ENCODE measurements at regions not wholly inside any gene's neighbourhood (a gene's known extent, or its start where the extent isn't known, plus 50 kb on each side); places are given as distances from the start of the nearest gene placed in this dataset.

DNA sequence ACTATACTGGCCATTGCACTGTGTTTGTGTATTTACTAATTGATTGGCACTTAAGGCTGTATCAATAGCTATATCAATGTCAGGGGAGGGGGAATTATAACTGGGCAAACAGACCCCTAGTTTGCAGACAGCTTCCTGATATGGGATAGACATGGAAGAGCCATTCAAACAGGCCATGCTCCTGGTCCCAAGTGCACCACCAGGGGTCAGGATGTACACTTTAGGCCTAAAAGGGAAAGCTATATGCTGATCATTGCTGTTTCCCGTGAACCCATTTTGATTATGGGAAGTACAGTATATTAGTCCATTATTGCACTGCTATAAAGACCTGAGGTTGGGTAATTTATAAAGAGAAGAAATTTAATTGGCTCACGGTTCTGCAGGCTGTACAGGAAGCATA, 124.9 kb upstream of the BACE2 start:
- no peaks in the 10 kb centered on the region for H3K4me1 Mint-ChIP-seq
- no peaks in the 10 kb centered on the region for H3K9me3 Mint-ChIP-seq
- H3K4me3 Mint-ChIP-seq, result no peak overlapping the region
- peaks cover 9% of the 10 kb centered on the region for H3K27me3 Mint-ChIP-seq
- H3K36me3 Mint-ChIP-seq, result no peaks in the 10 kb centered on the region
- no peak for DNase-seq
- CTCF ChIA-PET, result interaction anchor here (0.7 kb wide), 1 partner anchor 91 kb away, joined by 3 read pairs; no protein-coding TSS in a partner anchor
- no peak overlapping the region for H3K27ac Mint-ChIP-seq

DNA sequence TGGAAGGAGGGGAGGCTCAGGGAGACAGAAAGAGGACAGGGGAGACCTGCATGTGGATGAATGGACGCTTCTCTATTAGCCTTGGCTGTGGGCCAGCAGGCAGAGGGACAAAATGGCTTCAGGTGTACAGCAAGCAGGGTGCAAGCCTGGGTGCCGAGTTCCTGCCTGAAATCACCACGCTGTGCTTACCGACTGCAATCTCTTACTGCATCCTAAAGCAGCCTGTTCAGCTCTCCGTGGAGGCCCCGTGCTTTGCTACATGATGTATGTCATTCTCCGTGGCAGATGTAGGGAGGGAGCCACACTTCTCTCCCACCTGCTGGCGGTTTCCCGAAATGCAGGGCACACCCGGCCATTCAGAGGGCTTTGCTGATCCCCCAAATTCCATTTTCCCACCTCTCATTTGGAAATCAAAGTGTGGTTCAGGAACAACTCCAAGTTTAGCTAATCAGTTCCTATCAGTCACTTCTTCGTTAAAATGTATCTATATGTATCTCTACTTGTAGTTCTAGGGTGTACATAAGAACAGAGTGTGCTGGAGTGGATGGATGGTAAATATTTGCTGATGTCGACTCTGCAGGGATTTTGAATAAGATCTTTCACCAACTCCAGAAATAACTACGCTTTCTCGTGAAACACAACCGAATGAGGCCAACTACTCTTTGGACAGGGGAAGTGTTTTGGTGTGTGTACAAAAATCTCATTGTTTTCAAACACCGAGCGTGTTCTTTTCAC, 122.3 kb upstream of the BACE2 start:
- H3K36me3 Mint-ChIP-seq, result no peaks in the 10 kb centered on the region
- H3K4me1 Mint-ChIP-seq, result no peaks in the 10 kb centered on the region
- no peak overlapping the region for H3K4me3 Mint-ChIP-seq
- peaks cover 9% of the 10 kb centered on the region for H3K27me3 Mint-ChIP-seq
- no peak overlapping the region for H3K27ac Mint-ChIP-seq
- CTCF ChIA-PET, result no interaction called here
- no peaks in the 10 kb centered on the region for H3K9me3 Mint-ChIP-seq
- DNase-seq, result no peak

DNA sequence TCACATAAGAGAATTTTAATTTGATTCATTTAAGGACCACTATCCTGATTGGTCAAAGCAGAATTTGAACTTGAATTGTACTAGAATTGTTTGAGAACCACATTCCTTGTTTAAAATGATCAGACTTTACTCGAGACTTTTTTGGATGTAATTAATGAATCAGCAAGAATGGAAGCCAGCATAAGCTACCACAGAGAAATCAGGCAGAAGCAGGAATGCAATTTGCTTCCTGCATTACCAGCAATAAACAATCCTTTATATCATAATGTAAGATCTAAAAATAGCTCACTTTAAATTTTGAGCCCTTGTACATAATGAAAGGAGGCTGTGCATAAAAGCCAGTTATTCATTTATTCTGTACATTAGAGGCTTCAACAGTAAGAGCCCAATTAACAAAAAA, 119.8 kb upstream of the BACE2 start:
- DNase-seq, result no peak
- peaks cover 5% of the 10 kb centered on the region for H3K27me3 Mint-ChIP-seq
- no peak overlapping the region for H3K4me3 Mint-ChIP-seq
- CTCF ChIA-PET, result no interaction called here
- no peaks in the 10 kb centered on the region for H3K4me1 Mint-ChIP-seq
- H3K36me3 Mint-ChIP-seq, result no peaks in the 10 kb centered on the region
- H3K27ac Mint-ChIP-seq, result no peak overlapping the region
- H3K9me3 Mint-ChIP-seq, result no peaks in the 10 kb centered on the region

DNA sequence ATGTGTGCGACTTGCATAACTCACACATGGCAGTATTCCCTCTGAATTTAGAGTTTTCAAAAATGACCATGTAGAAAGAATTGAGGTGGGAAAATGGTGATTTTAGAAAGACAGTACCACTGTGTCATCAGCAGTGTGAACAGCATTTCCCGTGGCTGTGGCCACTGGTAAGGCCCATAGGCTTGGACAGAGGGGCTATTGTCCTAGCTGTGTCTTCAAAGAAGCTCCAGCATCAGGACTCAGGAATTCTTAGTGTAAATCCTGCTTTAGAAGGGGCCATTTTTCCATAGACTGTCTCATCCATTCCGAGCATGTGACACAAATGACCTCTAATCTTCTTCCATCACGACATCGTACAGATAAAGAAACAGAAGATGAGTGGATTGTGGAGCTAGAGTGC, 119.3 kb upstream of the BACE2 start:
- Mint-ChIP-seq H3K36me3 (no peaks in the 10 kb centered on the region), H3K9me3 (no peaks in the 10 kb centered on the region), H3K27me3 (peaks cover 5% of the 10 kb centered on the region), H3K27ac (no peak overlapping the region), H3K4me1 (no peaks in the 10 kb centered on the region), H3K4me3 (no peak overlapping the region)
- DNase-seq, result no peak
- CTCF ChIA-PET, result no interaction called here

DNA sequence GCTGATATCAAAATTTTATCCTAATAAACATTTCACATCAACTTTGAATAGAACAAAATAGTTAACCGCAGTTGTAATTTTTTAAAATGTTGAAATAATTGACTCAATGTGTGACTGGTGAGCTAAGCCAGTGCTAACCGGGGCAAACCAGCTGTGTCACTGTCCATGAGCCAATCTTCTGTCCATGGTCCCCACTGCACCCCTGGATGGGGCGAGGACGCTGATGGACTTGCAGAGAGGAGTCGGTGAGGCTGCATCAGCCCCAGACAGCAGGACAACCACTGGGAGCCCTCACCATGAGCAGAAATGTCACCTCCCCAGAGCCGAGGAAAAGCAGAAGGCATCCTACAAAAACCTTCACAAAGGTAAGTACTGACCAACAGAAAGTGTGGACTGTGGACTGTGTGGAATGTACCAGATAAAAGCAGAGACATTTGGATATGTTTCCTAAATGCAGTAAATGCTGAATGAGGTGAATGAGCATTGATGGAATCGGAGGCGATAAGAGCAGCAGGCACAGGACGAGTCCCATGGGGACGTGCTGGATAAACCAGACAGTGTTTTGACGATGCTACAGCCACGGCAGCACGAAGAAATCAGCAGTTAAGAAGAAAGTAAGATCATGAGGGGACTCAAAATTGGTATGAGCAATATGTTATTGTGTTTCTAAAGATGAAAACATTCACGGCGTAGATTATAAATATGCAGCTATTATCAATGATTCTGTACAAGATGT, 115.0 kb upstream of the BACE2 start:
- Mint-ChIP-seq H3K27ac (no peak overlapping the region), H3K36me3 (no peaks in the 10 kb centered on the region), H3K4me3 (no peak overlapping the region), H3K27me3 (no peaks in the 10 kb centered on the region), H3K9me3 (no peaks in the 10 kb centered on the region), H3K4me1 (no peaks in the 10 kb centered on the region)
- CTCF ChIA-PET, result no interaction called here
- DNase-seq, result no peak

DNA sequence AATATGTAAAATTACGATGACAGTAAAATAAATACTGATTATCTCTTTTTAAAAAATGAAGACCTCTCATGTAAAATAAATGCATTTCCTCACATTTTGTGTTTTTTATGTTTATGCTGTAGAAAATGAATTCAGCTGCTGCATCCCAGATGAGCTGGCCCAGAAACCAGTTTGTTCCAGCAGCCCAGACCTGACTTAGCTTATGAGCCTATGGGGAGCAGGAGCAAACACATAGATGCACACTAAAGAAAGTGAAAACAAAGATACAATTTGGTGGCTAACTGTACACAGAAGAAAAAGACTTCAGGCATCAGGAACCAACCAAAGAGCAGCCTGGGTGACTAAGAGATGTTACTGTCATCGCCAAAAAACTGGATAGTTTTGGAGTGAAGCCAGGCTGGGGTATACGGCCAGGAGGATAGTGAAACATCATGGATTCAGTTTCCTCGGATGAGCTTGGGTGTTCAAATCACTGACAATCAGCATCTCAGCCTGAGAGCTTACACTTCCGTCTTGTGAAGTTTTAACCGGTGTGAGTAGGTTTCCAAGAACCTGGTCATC, 113.9 kb upstream of the BACE2 start:
- Mint-ChIP-seq H3K9me3 (no peaks in the 10 kb centered on the region), H3K36me3 (no peaks in the 10 kb centered on the region), H3K27ac (no peak overlapping the region), H3K4me1 (no peaks in the 10 kb centered on the region), H3K27me3 (no peaks in the 10 kb centered on the region), H3K4me3 (no peak overlapping the region)
- CTCF ChIA-PET, result no interaction called here
- no peak for DNase-seq

DNA sequence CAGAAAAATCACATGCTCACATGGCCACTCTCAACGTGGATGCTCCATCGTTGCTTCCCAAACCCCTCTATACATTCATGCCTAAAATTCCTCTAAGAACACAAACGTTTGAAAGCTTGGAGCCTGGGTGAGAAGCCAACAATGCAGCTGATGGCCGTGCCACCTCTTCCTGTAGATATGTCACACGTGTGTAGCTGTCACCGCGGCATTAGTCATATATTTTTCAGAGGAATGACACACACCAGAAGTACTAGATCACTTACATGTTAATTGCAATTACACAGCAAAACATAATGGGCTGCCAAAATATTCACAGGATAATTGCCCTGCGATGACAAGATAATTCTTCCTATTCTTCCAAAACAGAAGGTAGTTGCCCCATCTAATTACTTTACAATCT, 112.7 kb upstream of the BACE2 start:
- Mint-ChIP-seq H3K4me3 (no peak overlapping the region), H3K27ac (no peak overlapping the region), H3K36me3 (no peaks in the 10 kb centered on the region), H3K9me3 (no peaks in the 10 kb centered on the region), H3K4me1 (no peaks in the 10 kb centered on the region), H3K27me3 (no peaks in the 10 kb centered on the region)
- no peak for DNase-seq
- CTCF ChIA-PET, result no interaction called here

DNA sequence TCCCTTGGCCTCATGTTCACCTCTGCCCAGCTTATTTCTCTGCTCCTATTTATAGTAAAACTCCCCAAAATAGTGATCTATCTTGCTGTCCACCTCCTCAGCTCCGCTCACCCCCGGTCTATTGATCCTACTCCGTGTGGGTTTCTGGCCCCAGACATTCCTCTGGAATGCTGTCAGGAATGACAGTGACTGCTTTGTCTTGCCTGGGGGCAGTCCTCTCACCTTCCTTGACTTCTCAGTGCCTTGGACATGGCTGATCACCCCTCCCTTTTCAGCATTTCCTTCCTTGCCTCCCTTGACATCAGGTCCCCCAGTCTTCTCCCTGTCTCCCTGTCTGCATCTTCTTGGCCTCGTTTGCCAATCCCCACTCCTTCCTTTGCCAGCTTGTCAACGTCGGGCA, 108.1 kb upstream of the BACE2 start:
- H3K36me3 Mint-ChIP-seq, result no peaks in the 10 kb centered on the region
- H3K4me1 Mint-ChIP-seq, result no peaks in the 10 kb centered on the region
- H3K27ac Mint-ChIP-seq, result no peak overlapping the region
- CTCF ChIA-PET, result interaction anchor here (1.4 kb wide), 1 partner anchor 9 kb away, joined by 3 read pairs; no protein-coding TSS in a partner anchor
- H3K27me3 Mint-ChIP-seq, result no peaks in the 10 kb centered on the region
- no peak overlapping the region for H3K4me3 Mint-ChIP-seq
- DNase-seq, result no peak
- H3K9me3 Mint-ChIP-seq, result no peaks in the 10 kb centered on the region

DNA sequence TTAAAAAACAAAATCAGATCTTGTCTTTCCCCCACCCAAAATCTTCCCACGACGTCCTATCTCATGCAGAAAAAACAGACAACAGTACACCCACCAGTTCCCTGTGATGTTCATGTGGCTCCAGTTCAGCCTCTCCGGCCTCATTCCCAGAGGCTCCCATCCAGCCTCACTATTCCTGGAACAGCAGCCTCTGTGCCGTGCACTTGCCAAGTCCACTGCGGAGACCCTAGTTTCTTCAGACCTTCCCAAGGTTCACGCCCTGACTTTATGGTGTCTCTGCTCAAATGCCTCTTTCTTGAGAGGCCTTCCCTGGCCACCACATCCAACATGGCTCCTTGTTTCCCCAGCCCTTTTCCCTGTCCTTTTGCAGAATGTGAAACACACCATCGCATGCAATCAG, 106.3 kb upstream of the BACE2 start:
- Mint-ChIP-seq H3K27me3 (no peaks in the 10 kb centered on the region), H3K27ac (no peak overlapping the region), H3K36me3 (no peaks in the 10 kb centered on the region), H3K4me1 (no peaks in the 10 kb centered on the region), H3K9me3 (no peaks in the 10 kb centered on the region), H3K4me3 (no peak overlapping the region)
- CTCF ChIA-PET, result no interaction called here
- DNase-seq, result no peak

DNA sequence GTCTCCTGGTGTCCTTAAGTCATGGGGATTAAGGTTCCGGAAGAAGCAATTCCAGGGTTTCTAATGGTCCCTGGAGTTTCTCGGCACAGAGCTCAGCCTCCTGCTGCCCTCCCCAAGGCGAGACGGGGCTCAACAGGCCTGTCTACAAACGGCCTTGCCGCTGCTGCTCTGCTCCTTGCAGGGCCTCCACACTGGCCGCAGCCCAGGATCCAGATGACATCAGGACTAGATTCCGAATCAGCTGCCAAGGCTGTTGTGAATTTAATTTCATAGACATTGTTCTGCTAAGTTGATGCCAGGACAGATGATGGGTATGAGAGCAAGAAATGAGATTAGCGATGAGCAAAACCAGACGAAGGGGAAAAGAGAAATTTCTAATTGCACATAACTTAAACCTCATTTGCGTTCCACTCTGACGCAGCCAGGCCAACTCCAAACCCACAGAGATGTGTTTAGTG, 103.6 kb upstream of the BACE2 start:
- CTCF ChIA-PET, result no interaction called here
- no peak for DNase-seq
- Mint-ChIP-seq H3K27me3 (peaks cover 18% of the 10 kb centered on the region), H3K27ac (no peak overlapping the region), H3K36me3 (no peaks in the 10 kb centered on the region), H3K4me3 (no peak overlapping the region), H3K9me3 (no peaks in the 10 kb centered on the region), H3K4me1 (peaks cover 7% of the 10 kb centered on the region)

DNA sequence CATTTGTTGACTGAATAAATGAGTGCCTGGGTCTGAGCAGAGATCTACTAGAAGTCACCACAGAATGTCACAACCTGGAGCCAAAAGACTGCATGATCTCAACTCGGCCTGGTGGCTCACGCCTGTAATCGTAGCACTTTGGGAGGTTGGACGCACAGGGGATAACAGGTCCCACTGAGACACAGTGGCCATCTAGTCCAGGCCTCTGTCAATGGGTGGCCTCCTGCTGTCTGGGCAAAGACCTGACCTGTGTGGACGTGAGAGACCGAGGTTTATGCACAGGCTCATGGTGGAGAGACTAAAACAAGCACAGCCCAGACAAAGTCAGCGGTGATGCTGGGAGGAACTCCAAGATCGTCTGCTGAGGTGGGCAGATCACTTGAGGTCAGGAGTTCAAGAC, 103.0 kb upstream of the BACE2 start:
- Mint-ChIP-seq H3K27ac (no peak overlapping the region), H3K4me3 (no peak overlapping the region), H3K36me3 (no peaks in the 10 kb centered on the region), H3K27me3 (peaks cover 18% of the 10 kb centered on the region), H3K4me1 (peaks cover 7% of the 10 kb centered on the region), H3K9me3 (no peaks in the 10 kb centered on the region)
- no peak for DNase-seq
- CTCF ChIA-PET, result no interaction called here

DNA sequence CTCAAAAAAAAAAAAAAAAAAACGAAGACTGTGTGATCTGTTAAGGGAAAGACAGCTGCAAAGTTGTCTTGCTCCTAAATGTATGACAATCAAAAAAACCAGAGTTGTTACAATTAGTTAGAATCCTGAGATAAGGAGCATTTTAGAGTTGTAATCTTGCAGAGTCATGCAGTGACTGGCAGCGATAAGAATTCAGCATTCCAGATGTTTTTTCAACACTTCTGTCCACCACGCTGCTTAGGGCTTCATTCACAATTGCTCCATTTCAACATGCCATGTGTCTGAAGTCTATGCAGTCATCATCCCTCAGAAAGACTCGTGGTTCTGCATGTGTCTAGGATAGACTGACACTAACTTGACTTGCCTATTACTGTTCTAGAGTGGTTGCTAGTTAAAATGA, 102.4 kb upstream of the BACE2 start:
- H3K27ac Mint-ChIP-seq, result no peak overlapping the region
- H3K36me3 Mint-ChIP-seq, result no peaks in the 10 kb centered on the region
- H3K4me3 Mint-ChIP-seq, result no peak overlapping the region
- no peak for DNase-seq
- H3K27me3 Mint-ChIP-seq, result peaks cover 18% of the 10 kb centered on the region
- no peaks in the 10 kb centered on the region for H3K9me3 Mint-ChIP-seq
- H3K4me1 Mint-ChIP-seq, result peaks cover 7% of the 10 kb centered on the region
- CTCF ChIA-PET, result no interaction called here

DNA sequence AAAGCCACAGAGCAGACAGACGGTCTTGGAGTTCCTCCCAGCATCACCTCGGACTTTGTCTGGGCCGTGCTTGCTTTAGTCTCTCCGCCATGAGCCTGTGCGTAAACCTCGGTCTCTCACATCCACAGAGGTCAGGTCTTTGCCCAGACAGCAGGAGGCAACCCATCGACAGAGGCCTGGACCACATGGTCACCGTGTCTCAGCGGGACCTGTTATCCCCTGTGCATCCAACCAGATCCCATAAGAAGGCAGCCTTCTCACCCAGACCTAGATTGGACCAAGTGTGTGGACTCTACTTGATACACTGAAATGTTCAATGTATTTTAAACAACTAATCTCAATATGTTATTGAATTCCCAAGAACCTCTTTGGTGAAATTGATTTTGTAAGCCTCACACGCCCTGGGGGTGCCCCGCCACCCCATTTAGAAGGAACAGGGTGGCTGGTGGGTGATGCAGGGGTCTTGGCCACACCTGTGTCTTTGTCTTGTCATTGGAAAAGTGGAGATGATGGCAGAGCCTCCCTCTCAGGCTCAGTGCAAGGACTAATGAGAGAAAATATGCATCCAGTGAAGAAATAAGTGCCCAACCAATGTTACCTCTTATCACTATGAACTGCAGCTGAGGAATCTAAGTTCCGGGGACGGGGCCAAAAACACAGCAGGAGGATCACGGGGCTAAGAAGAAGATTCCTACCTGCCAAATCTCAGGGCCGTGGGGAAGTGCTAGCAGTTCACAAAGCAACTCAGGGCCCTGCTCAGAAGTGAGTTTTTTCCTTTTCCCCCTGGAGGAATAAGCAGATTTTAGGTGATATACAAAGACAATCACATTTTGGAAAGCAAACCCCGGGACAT, 101.6 kb upstream of the BACE2 start:
- CTCF ChIA-PET, result no interaction called here
- DNase-seq, result no peak
- Mint-ChIP-seq H3K27me3 (peaks cover 18% of the 10 kb centered on the region), H3K9me3 (no peaks in the 10 kb centered on the region), H3K4me3 (no peak overlapping the region), H3K36me3 (no peaks in the 10 kb centered on the region), H3K4me1 (peaks cover 7% of the 10 kb centered on the region), H3K27ac (no peak overlapping the region)

DNA sequence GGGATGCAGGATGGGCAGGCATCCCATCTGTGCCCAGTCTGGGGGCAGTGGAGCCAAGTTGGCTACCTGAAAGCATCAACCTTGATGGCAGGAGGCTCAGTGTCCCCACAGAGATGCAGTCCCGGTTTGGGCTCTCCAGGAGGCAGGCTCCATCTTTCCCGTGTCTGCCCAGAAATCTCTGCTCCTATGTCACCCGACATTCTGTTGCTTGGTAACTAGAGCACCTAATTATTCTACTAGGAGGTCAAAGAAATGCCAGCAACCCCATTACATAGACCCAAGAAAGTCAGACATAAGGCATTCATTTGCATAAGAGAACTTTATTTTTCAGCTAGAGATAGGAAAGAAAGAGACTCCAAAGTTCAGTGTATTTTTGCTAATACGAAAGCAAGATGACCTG, 100.3 kb upstream of the BACE2 start:
- Mint-ChIP-seq H3K36me3 (no peaks in the 10 kb centered on the region), H3K9me3 (no peaks in the 10 kb centered on the region), H3K4me1 (peaks cover 7% of the 10 kb centered on the region), H3K27ac (no peak overlapping the region), H3K4me3 (no peak overlapping the region), H3K27me3 (peaks cover 18% of the 10 kb centered on the region)
- DNase-seq, result no peak
- CTCF ChIA-PET, result no interaction called here

All from activated naive CD4-positive, alpha-beta T cell treated with anti-CD3 and anti-CD28 coated beads, Interleukin-2, amount 10 ng/mL, durations not matched to agents 7 days and 5 days (primary cell).